Motor neuron (in vitro differentiated cells): ENCODE measurements at regions not wholly inside any gene's neighbourhood (a gene's known extent, or its start where the extent isn't known, plus 50 kb on each side); places are given as distances from the start of the nearest gene placed in this dataset.

ENCODE experiments used
- ATAC-seq, 8 experiments: fragments of 200-7000 bp; cut with Tn5 transposase; replicated peaks in 6 of 8; 2 replicates each; pipeline ENCODE4 v1.8.0; 2021; ENCODE audit warnings: mild to moderate bottlenecking in 8 of 8, moderate library complexity in 8 of 8
- H3K27ac ChIP-seq, 2 donors: fragments of 250-450 bp; sonication (Bioruptor Pico); 2 replicates each; pipeline ENCODE4 v1.9.0; 2021; ENCODE audit warnings: antibody characterized with exemption in 2 of 2, mild to moderate bottlenecking in 2 of 2, moderate library complexity in 1 of 2
- H3K4me1 ChIP-seq, 2 donors: fragments of 250-450 bp; sonication (Bioruptor Pico); replicated peaks in 1 of 2; 2 replicates each; pipeline ENCODE4 v1.6.1; 2021; ENCODE audit warnings: antibody characterized with exemption in 2 of 2, mild to moderate bottlenecking in 2 of 2, moderate library complexity in 1 of 2
- H3K4me3 ChIP-seq, 5 donors: fragments of 250-450 bp; sonication (Bioruptor Pico); 2 replicates each; pipeline ENCODE4 v1.9.0; 2021; ENCODE audit warnings: antibody characterized with exemption in 5 of 5, mild to moderate bottlenecking in 5 of 5, moderate library complexity in 4 of 5
- WGBS, 10 experiments: fragments of 450-650 bp; shearing (Covaris generic); methylation state at CpG; one replicate each; pipeline ENCODE4 v1.0.0; 2022; 5-methylcytosine and 5-hydroxymethylcytosine counted together
- in situ Hi-C, 9 experiments: fragments of 400-800 bp; cut with MboI; loops; one replicate each; pipeline ENCODE4 v1.15.0; 2021; ENCODE audit warnings: low sequenced_read_pairs in 9 of 9, low pct_unique_long_range_greater_than_20kb in 2 of 9; ENCODE audit not compliant: unreplicated experiment in 9 of 9

- 17 to 100% (median 86%) methylated on average over 2 to 4 of the region's 4 CpGs; no CpG with 5 or more reads in 1 of the 10 experiments for whole genome bisulfite sequencing, 10 experiments
- Histone ChIP-seq H3K4me3 (no peak overlapping the region), H3K4me1 (peaks cover 18 to 19% of the 10 kb centered on the region in 2 donors), H3K27ac (no peak overlapping the region)
- in situ Hi-C loops = no loop called here
- no peak for ATAC-seq
Observed at GRCh38 chr1:60898413-60898812, 183.9 kb upstream of the NFIA start.

- Histone ChIP-seq H3K4me1 (peaks cover 22 to 26% of the 10 kb centered on the region in 2 donors), H3K27ac (no peak overlapping the region), H3K4me3 (no peak overlapping the region)
- no peak for ATAC-seq
- 57 to 99% (median 93%) methylated on average over 3 to 14 of the region's 14 CpGs for WGBS, 10 experiments
- in situ Hi-C loops = no loop called here
Observed at GRCh38 chr1:60896701-60897363, 185.5 kb upstream of the NFIA start.

GRCh38 chr1:60895701-60896100, 186.7 kb upstream of the NFIA start:
- Histone ChIP-seq H3K4me3 (no peak overlapping the region), H3K4me1 (peaks cover 22 to 26% of the 10 kb centered on the region in 2 donors), H3K27ac (no peak overlapping the region)
- WGBS, 10 experiments = 19 to 100% (median 63%) methylated on average over 1 to 3 of the region's 3 CpGs
- no peak for ATAC-seq
- in situ Hi-C loops = no loop called here

- H3K4me1 ChIP-seq = peaks cover 22 to 26% of the 10 kb centered on the region in 2 donors
Observed at GRCh38 chr1:60895252-60895651, 187.1 kb upstream of the NFIA start.

GRCh38 chr1:60894741-60895140, 187.6 kb upstream of the NFIA start:
- H3K27ac ChIP-seq = no peak overlapping the region
- H3K4me3 ChIP-seq = no peak overlapping the region
- in situ Hi-C loops = no loop called here
- WGBS, 10 experiments = 33 to 100% (median 81%) methylated on average over 1 to 2 of the region's 2 CpGs; no CpG with 5 or more reads in 3 of the 10 experiments
- no peak for ATAC-seq
- peaks cover 22 to 26% of the 10 kb centered on the region in 2 donors for H3K4me1 ChIP-seq

More at GRCh38 chr1:60895252-60895651, 187.1 kb upstream of the NFIA start:
- Histone ChIP-seq H3K27ac (no peak overlapping the region), H3K4me3 (no peak overlapping the region)
- in situ Hi-C loops = no loop called here
- WGBS, 10 experiments = 33 to 100% (median 67%) methylated on average over 1 to 5 of the region's 6 CpGs; no CpG with 5 or more reads in 1 of the 10 experiments
- ATAC-seq = no peak

- ATAC-seq = peak in 5 of 8 experiments; percentile 23 to 84 (median 58)
- Histone ChIP-seq H3K4me1 (peaks cover 22 to 26% of the 10 kb centered on the region in 2 donors), H3K27ac (no peak overlapping the region), H3K4me3 (no peak overlapping the region)
- in situ Hi-C loops = no loop called here
- WGBS, 10 experiments = 10 to 90% (median 39%) methylated on average over 1 to 3 of the region's 3 CpGs; no CpG with 5 or more reads in 3 of the 10 experiments
Observed at GRCh38 chr1:60894130-60894529, 188.2 kb upstream of the NFIA start.

GRCh38 chr1:60893136-60893930, 189.0 kb upstream of the NFIA start:
- Histone ChIP-seq H3K27ac (no peak overlapping the region), H3K4me1 (peaks cover 22 to 26% of the 10 kb centered on the region in 2 donors)
- peak in 5 of 8 experiments; percentile 37 to 72 (median 53) for ATAC-seq

GRCh38 chr1:60891765-60892164, 190.6 kb upstream of the NFIA start:
- 80 to 100% (median 90%) methylated on average over 1 to 3 of the region's 3 CpGs; no CpG with 5 or more reads in 1 of the 10 experiments for WGBS, 10 experiments
- peak in 1 of 8 experiments; percentile 29 for ATAC-seq
- Histone ChIP-seq H3K4me3 (no peak overlapping the region), H3K4me1 (peaks cover 27 to 31% of the 10 kb centered on the region in 2 donors), H3K27ac (no peak overlapping the region)
- in situ Hi-C loops = no loop called here

More at GRCh38 chr1:60893136-60893930, 189.0 kb upstream of the NFIA start:
- in situ Hi-C loops = no loop called here
- H3K4me3 ChIP-seq = no peak overlapping the region
- 14 to 42% (median 18%) methylated on average over 4 to 11 of the region's 11 CpGs; no CpG with 5 or more reads in 1 of the 10 experiments for WGBS, 10 experiments

- H3K4me1 ChIP-seq = peaks cover 32 to 35% of the 10 kb centered on the region in 2 donors
- no peak overlapping the region for H3K27ac ChIP-seq
- in situ Hi-C loops = no loop called here
- 52 to 94% (median 78%) methylated on average over 3 to 6 of the region's 6 CpGs for WGBS, 10 experiments
- ATAC-seq = no peak
- no peak overlapping the region for H3K4me3 ChIP-seq
Observed at GRCh38 chr1:60891281-60891680, 191.1 kb upstream of the NFIA start.

GRCh38 chr1:60890664-60891063, 191.7 kb upstream of the NFIA start:
- Histone ChIP-seq H3K4me3 (no peak overlapping the region), H3K4me1 (peaks cover 32 to 35% of the 10 kb centered on the region in 2 donors), H3K27ac (no peak overlapping the region)
- ATAC-seq = no peak
- in situ Hi-C loops = no loop called here

GRCh38 chr1:60889709-60890108, 192.7 kb upstream of the NFIA start:
- in situ Hi-C loops = no loop called here
- Histone ChIP-seq H3K4me1 (peaks cover 26 to 29% of the 10 kb centered on the region in 2 donors), H3K27ac (no peak overlapping the region), H3K4me3 (no peak overlapping the region)
- no peak for ATAC-seq
- 38 to 100% (median 71%) methylated on average over 1 to 2 of the region's 2 CpGs; no CpG with 5 or more reads in 1 of the 10 experiments for WGBS, 10 experiments

GRCh38 chr1:60888126-60888525, 194.2 kb upstream of the NFIA start:
- H3K4me3 ChIP-seq = no peak overlapping the region
- in situ Hi-C loops = no loop called here
- 60 to 100% (median 94%) methylated on average over 1 to 3 of the region's 3 CpGs; no CpG with 5 or more reads in 3 of the 10 experiments for WGBS, 10 experiments
- ATAC-seq = no peak
- no peak overlapping the region for H3K27ac ChIP-seq
- peaks cover 10 to 14% of the 10 kb centered on the region in 2 donors for H3K4me1 ChIP-seq

GRCh38 chr1:60886793-60887331, 195.5 kb upstream of the NFIA start:
- peak in 5 of 8 experiments; percentile 59 to 94 (median 81) for ATAC-seq
- in situ Hi-C loops = no loop called here
- H3K27ac ChIP-seq = no peak overlapping the region
- H3K4me1 ChIP-seq = peaks cover 9 to 10% of the 10 kb centered on the region in 2 donors
- no peak overlapping the region for H3K4me3 ChIP-seq
- WGBS, 10 experiments = 0 to 62% (median 36%) methylated on average over 2 to 6 of the region's 6 CpGs; no CpG with 5 or more reads in 1 of the 10 experiments
